ENCODE measurements at regions not wholly inside any gene's neighbourhood (a gene's known extent, or its start where the extent isn't known, plus 50 kb on each side); places are given as distances from the start of the nearest gene placed in this dataset.

GRCh38 chr9:73810585-73811215 is 659.0 kb downstream of the ANXA1 start:
- Histone ChIP-seq H3K27me3 (replicated peaks; ENCODE audit: control insufficient read depth, insufficient read depth, low read length, poor library complexity, severe bottlenecking) (no peaks in the 10 kb centered on the region), H3K4me1 (ENCODE audit: control insufficient read depth, insufficient read depth, low read length, poor library complexity, severe bottlenecking) (no peaks in the 10 kb centered on the region), H3K4me3 (ENCODE audit: insufficient read depth, low read depth, low read length, poor library complexity, severe bottlenecking) (no peak overlapping the region), H3K9me3 (ENCODE audit: control insufficient read depth, low read length) (no peaks in the 10 kb centered on the region), H3K27ac (ENCODE audit: insufficient read depth, low read length, poor library complexity, severe bottlenecking) (no peak overlapping the region), H3K36me3 (ENCODE audit: control insufficient read depth, insufficient read depth, low read length) (no peaks in the 10 kb centered on the region)
- DNase-seq, result no peak

DNA sequence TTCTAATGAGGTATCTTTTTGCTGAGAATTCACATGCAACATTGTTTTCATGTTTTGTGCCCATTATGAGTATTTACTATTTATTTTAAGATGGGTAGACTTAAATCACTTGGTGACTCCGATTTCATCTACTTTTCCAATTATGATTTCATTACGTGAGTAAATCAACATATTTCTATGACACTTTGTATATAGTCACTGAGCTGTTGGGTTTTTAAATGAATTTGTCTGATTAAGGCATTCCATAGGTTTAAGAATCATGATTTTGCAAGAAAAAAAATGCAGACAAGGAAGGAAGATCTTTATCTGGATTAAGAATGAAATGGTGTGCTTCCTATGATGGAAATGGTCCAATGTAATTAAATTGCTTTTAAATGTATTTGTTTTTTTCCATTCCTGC is 661.9 kb downstream of the ANXA1 start:
- Histone ChIP-seq H3K4me1 (ENCODE audit: control insufficient read depth, insufficient read depth, low read length, poor library complexity, severe bottlenecking) (no peaks in the 10 kb centered on the region), H3K36me3 (ENCODE audit: control insufficient read depth, insufficient read depth, low read length) (no peaks in the 10 kb centered on the region), H3K27ac (ENCODE audit: insufficient read depth, low read length, poor library complexity, severe bottlenecking) (no peak overlapping the region), H3K9me3 (ENCODE audit: control insufficient read depth, low read length) (no peaks in the 10 kb centered on the region), H3K4me3 (ENCODE audit: insufficient read depth, low read depth, low read length, poor library complexity, severe bottlenecking) (no peak overlapping the region), H3K27me3 (replicated peaks; ENCODE audit: control insufficient read depth, insufficient read depth, low read length, poor library complexity, severe bottlenecking) (no peaks in the 10 kb centered on the region)
- DNase-seq, result no peak

DNA sequence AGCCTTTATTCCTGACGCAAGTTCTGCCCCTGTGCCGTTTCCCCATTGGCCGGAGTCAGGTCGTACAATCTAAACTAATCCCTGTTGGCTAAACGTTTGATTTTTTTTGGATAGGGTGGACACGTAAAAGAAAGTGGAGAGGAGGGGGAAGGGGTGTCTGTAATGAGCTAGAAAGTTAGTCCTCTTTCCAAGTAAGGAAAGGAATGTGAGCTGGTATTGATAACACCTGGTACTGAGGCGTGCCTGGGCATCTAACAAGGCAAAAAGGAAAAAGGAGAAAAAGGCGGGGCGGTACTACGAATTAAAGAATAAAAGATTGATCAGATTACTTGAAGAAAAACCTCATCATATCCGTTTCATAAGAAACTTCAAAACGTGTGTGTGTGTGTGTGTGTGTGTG is 665.2 kb downstream of the ANXA1 start:
- DNase-seq, result no peak
- Histone ChIP-seq H3K36me3 (ENCODE audit: control insufficient read depth, insufficient read depth, low read length) (no peaks in the 10 kb centered on the region), H3K9me3 (ENCODE audit: control insufficient read depth, low read length) (no peaks in the 10 kb centered on the region), H3K27me3 (replicated peaks; ENCODE audit: control insufficient read depth, insufficient read depth, low read length, poor library complexity, severe bottlenecking) (no peaks in the 10 kb centered on the region), H3K27ac (ENCODE audit: insufficient read depth, low read length, poor library complexity, severe bottlenecking) (no peak overlapping the region), H3K4me1 (ENCODE audit: control insufficient read depth, insufficient read depth, low read length, poor library complexity, severe bottlenecking) (no peaks in the 10 kb centered on the region), H3K4me3 (ENCODE audit: insufficient read depth, low read depth, low read length, poor library complexity, severe bottlenecking) (no peak overlapping the region)

GRCh38 chr9:73824671-73825070 is 672.5 kb upstream of the RORB start:
- DNase-seq, result no peak
- Histone ChIP-seq H3K9me3 (ENCODE audit: control insufficient read depth, low read length) (no peaks in the 10 kb centered on the region), H3K36me3 (ENCODE audit: control insufficient read depth, insufficient read depth, low read length) (no peaks in the 10 kb centered on the region)

DNA sequence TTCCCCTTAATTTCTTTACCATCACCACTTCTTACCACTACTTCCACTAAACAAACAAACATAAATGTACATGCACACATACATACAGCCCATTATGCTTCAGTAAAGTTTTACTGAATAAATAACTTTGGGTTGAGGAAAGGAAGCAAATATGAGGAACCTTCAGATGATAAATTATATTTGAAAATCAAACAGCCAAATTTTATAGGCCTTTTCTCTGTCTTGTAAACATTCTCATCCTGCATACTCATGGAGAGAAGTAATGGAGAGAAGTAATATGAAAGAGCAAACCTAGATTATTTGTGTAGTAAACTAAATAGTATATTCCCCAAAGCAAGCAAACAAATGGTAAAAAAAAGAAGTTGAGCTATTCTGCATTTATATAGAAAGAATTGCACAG is 658.3 kb upstream of the RORB start:
- DNase-seq, result no peak
- no peaks in the 10 kb centered on the region for H3K4me1 ChIP-seq (ENCODE audit: control insufficient read depth, insufficient read depth, low read length, poor library complexity, severe bottlenecking)
- no peaks in the 10 kb centered on the region for H3K9me3 ChIP-seq (ENCODE audit: control insufficient read depth, low read length)
- H3K36me3 ChIP-seq (ENCODE audit: control insufficient read depth, insufficient read depth, low read length), result no peaks in the 10 kb centered on the region
- no peaks in the 10 kb centered on the region for H3K27me3 ChIP-seq (replicated peaks; ENCODE audit: control insufficient read depth, insufficient read depth, low read length, poor library complexity, severe bottlenecking)
- no peak overlapping the region for H3K27ac ChIP-seq (ENCODE audit: insufficient read depth, low read length, poor library complexity, severe bottlenecking)
- no peak overlapping the region for H3K4me3 ChIP-seq (ENCODE audit: insufficient read depth, low read depth, low read length, poor library complexity, severe bottlenecking)

More at GRCh38 chr9:73824671-73825070, 672.5 kb upstream of the RORB start:
- no peaks in the 10 kb centered on the region for H3K27me3 ChIP-seq (replicated peaks; ENCODE audit: control insufficient read depth, insufficient read depth, low read length, poor library complexity, severe bottlenecking)
- H3K4me1 ChIP-seq (ENCODE audit: control insufficient read depth, insufficient read depth, low read length, poor library complexity, severe bottlenecking), result no peaks in the 10 kb centered on the region
- H3K4me3 ChIP-seq (ENCODE audit: insufficient read depth, low read depth, low read length, poor library complexity, severe bottlenecking), result no peak overlapping the region
- no peak overlapping the region for H3K27ac ChIP-seq (ENCODE audit: insufficient read depth, low read length, poor library complexity, severe bottlenecking)

DNA sequence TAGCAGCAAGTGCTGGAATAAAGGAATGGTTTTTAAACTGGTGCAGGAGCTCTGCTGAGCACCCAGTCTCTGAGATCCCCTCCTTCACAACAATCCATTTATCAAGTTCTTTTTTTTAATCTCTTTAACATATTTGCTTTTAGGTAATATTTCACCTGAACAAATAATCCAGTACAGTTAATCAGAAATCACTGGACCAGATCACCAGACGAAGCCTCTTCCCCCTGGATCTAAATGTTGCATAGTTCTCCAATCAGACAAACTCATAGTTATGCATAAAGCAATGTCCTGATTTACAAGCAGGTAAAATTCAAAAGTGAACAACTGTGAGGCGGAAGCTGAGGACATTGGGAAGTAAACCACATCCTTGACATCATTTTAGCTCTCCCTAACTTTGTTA is 657.7 kb upstream of the RORB start:
- Histone ChIP-seq H3K4me1 (ENCODE audit: control insufficient read depth, insufficient read depth, low read length, poor library complexity, severe bottlenecking) (no peaks in the 10 kb centered on the region), H3K36me3 (ENCODE audit: control insufficient read depth, insufficient read depth, low read length) (no peaks in the 10 kb centered on the region), H3K27ac (ENCODE audit: insufficient read depth, low read length, poor library complexity, severe bottlenecking) (no peak overlapping the region), H3K27me3 (replicated peaks; ENCODE audit: control insufficient read depth, insufficient read depth, low read length, poor library complexity, severe bottlenecking) (no peaks in the 10 kb centered on the region), H3K9me3 (ENCODE audit: control insufficient read depth, low read length) (no peaks in the 10 kb centered on the region), H3K4me3 (ENCODE audit: insufficient read depth, low read depth, low read length, poor library complexity, severe bottlenecking) (no peak overlapping the region)
- DNase-seq, result no peak

- no peaks in the 10 kb centered on the region for H3K4me1 ChIP-seq (ENCODE audit: control insufficient read depth, insufficient read depth, low read length, poor library complexity, severe bottlenecking)
- no peak for DNase-seq
These were observed 656.1 kb upstream of the RORB start for GRCh38 chr9:73841018-73841417.

DNA sequence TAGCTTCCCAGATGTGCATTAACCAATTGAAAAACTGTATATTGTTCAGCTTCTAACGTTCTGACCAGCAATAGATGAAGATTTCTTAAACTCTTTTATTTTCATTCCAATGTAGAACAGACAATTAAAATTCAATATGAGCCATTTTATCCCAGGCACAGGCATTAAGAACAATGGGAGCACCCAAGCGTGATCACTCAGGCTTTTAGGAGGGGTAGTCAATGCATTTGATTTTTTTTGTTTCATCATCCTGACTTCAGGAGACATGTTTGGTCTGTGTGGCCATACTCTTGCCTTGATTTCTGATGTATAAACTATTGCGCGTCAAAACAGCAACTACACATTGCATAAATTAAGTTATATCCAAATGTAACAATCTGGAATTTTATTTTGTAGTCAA is 653.0 kb upstream of the RORB start:
- Histone ChIP-seq H3K27ac (ENCODE audit: insufficient read depth, low read length, poor library complexity, severe bottlenecking) (no peak overlapping the region), H3K4me1 (ENCODE audit: control insufficient read depth, insufficient read depth, low read length, poor library complexity, severe bottlenecking) (no peaks in the 10 kb centered on the region), H3K27me3 (replicated peaks; ENCODE audit: control insufficient read depth, insufficient read depth, low read length, poor library complexity, severe bottlenecking) (no peaks in the 10 kb centered on the region), H3K36me3 (ENCODE audit: control insufficient read depth, insufficient read depth, low read length) (no peaks in the 10 kb centered on the region), H3K4me3 (ENCODE audit: insufficient read depth, low read depth, low read length, poor library complexity, severe bottlenecking) (no peak overlapping the region), H3K9me3 (ENCODE audit: control insufficient read depth, low read length) (no peaks in the 10 kb centered on the region)
- no peak for DNase-seq

More at GRCh38 chr9:73841018-73841417, 656.1 kb upstream of the RORB start:
- Histone ChIP-seq H3K27me3 (replicated peaks; ENCODE audit: control insufficient read depth, insufficient read depth, low read length, poor library complexity, severe bottlenecking) (no peaks in the 10 kb centered on the region), H3K4me3 (ENCODE audit: insufficient read depth, low read depth, low read length, poor library complexity, severe bottlenecking) (no peak overlapping the region), H3K27ac (ENCODE audit: insufficient read depth, low read length, poor library complexity, severe bottlenecking) (no peak overlapping the region), H3K9me3 (ENCODE audit: control insufficient read depth, low read length) (no peaks in the 10 kb centered on the region), H3K36me3 (ENCODE audit: control insufficient read depth, insufficient read depth, low read length) (no peaks in the 10 kb centered on the region)

DNA sequence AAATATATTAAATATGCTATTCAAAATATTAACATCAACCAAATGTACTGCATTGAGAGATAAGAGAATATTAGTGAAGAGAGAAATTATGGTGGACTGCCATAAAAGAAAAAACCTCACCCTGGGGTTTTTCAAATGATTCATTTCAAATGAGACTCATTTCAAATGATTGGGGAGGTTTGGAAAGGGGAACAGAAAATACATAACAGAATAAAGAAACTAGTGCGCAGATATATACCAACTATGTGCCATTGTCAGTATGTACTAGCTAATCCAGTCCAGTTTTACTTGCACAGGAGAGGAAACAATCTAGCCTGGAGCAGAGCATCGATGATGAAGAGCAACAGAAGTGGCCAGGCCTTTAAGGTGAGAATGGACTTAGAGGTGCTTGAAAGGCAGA is 651.6 kb upstream of the RORB start:
- H3K4me1 ChIP-seq (ENCODE audit: control insufficient read depth, insufficient read depth, low read length, poor library complexity, severe bottlenecking), result no peaks in the 10 kb centered on the region

GRCh38 chr9:73845954-73846690 is 651.0 kb upstream of the RORB start:
- Histone ChIP-seq H3K27me3 (replicated peaks; ENCODE audit: control insufficient read depth, insufficient read depth, low read length, poor library complexity, severe bottlenecking) (no peaks in the 10 kb centered on the region), H3K36me3 (ENCODE audit: control insufficient read depth, insufficient read depth, low read length) (no peaks in the 10 kb centered on the region), H3K4me3 (ENCODE audit: insufficient read depth, low read depth, low read length, poor library complexity, severe bottlenecking) (no peak overlapping the region), H3K9me3 (ENCODE audit: control insufficient read depth, low read length) (no peaks in the 10 kb centered on the region), H3K27ac (ENCODE audit: insufficient read depth, low read length, poor library complexity, severe bottlenecking) (no peak overlapping the region), H3K4me1 (ENCODE audit: control insufficient read depth, insufficient read depth, low read length, poor library complexity, severe bottlenecking) (no peaks in the 10 kb centered on the region)
- DNase-seq, result no peak

More for the DNA sequence above, 651.6 kb upstream of the RORB start:
- H3K9me3 ChIP-seq (ENCODE audit: control insufficient read depth, low read length), result no peaks in the 10 kb centered on the region
- no peak overlapping the region for H3K4me3 ChIP-seq (ENCODE audit: insufficient read depth, low read depth, low read length, poor library complexity, severe bottlenecking)
- no peak overlapping the region for H3K27ac ChIP-seq (ENCODE audit: insufficient read depth, low read length, poor library complexity, severe bottlenecking)
- no peak for DNase-seq
- H3K36me3 ChIP-seq (ENCODE audit: control insufficient read depth, insufficient read depth, low read length), result no peaks in the 10 kb centered on the region
- H3K27me3 ChIP-seq (replicated peaks; ENCODE audit: control insufficient read depth, insufficient read depth, low read length, poor library complexity, severe bottlenecking), result no peaks in the 10 kb centered on the region

Measured in effector memory CD4-positive, alpha-beta T cell (primary cell).